ENCODE measurements at regions not wholly inside any gene's neighbourhood (a gene's known extent, or its start where the extent isn't known, plus 50 kb on each side); places are given as distances from the start of the nearest gene placed in this dataset.

DNA sequence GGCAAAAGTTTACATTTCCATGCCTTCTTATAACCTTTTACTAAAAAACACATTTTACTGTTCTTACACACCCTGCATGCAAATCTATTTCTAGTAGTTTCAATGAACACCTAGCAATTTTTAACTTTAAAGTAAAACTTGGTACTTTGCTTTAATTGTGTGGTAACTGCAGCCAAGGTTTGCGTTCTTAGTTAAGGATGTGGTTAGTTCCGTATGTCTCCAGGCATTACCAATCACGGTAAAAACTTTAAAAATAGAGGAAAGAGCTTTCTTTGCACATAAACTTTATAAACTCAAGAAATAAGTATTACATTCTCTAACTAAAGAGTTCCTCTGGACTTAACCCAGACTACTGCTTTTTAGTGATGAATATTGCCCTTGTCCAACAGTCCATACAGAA, 795.2 kb downstream of the SLC16A7 start:
- no peak for DNase-seq

GRCh38 chr12:60391791-60392190, 796.0 kb downstream of the SLC16A7 start:
- DNase-seq, result no peak

DNA sequence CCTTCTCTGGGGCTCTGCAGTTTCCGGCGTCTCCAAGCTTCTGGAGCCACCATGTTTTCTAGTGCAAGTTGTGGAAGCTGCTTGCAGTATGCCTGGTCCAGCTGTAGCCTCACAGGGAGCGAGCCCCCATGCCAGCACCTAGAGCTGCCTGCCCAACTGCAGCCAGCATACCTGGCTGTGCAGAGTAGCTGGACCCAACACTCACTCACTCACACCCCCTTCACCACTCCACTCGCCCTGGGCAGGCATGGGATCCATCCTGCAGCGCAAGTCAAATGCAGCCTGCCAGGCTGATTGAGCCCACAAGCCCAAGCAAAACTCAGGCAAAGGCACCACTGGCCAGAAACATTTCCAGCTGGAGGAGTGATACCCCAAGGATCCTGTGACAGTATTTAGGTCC, 797.3 kb downstream of the SLC16A7 start:
- no peak for DNase-seq

GRCh38 chr12:60394665-60395064, 798.8 kb downstream of the SLC16A7 start:
- DNase-seq, result no peak

DNA sequence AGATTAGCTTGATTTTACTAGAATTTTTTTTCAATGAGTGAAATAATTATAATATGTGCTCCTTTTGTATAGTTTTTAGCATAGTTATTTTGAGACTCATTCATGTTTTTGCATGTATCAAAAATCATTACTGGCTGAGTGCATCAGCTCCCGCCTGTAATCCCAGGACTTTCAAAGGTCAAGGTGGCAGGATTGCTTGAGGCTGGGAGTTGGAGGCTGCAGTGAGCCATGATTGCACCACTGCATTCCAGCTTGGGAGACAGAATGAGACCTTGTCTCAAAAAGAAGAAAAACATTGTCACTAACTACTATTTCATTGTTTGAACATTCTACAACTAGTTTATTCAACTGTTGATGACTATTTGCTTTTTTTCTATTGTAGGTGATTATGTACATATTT, 802.7 kb downstream of the SLC16A7 start:
- DNase-seq, result no peak

DNA sequence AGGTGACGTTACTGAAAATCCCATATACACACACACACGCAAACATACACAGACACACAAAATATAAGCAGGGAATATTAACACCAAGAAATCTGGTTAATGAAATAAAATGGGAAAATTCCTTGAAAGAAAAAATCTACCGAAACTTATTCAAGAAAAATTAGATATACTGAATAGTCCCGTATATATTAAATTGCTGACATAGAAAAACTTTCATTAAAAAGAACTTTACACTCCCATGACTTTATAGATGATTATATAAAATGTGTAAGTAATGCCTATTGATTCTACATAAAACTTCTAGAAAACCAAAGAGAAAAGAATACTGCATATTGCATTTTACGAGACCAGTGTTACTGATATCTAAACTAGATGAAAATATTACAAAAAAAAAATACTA, 803.2 kb downstream of the SLC16A7 start:
- no peak for DNase-seq

GRCh38 chr12:60402996-60403395, 807.2 kb downstream of the SLC16A7 start:
- DNase-seq, result no peak

DNA sequence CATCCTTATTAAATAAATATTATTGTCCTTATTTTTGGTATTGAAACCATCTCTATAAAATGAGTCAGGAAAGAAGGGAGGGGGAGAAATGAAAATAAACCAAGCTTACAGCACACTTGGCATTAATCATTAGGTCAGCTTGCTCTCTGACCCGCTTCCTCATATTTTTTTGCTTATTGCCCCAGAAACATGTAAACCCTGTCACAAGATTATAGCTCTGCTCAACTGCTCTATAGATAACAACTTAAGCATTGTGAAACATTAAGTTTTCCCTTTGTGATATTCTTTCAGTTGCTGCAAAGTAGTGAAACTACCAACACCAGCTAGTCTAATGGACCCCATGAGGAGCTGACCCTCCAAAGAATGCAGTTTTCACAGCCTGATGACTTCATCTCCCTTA, 819.5 kb downstream of the SLC16A7 start:
- DNase-seq, result no peak

GRCh38 chr12:60419986-60420385, 824.2 kb downstream of the SLC16A7 start:
- no peak for DNase-seq

DNA sequence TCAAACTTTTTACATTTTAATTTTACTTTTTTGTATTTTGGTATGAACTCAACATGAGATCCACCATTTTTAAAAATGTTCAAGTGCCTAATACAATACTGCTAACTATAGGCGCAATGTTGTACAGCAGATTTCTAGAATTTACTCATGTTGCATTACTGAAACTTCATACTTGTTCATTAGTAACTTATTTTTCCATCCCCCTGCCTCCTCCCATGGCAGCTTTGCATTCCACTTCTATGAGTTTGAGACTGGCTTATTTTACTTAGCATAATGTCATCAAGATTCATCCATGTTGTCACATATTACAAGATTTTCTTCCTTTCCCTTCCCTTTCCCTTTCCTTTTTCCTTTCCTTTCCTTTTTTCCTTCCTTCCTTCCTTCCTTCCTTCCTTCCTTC, 825.9 kb downstream of the SLC16A7 start:
- no peak for DNase-seq

GRCh38 chr12:60437297-60437696, 841.5 kb downstream of the SLC16A7 start:
- no peak for DNase-seq

GRCh38 chr12:60441577-60441976, 845.7 kb downstream of the SLC16A7 start:
- no peak for DNase-seq

GRCh38 chr12:60451457-60451856, 855.6 kb downstream of the SLC16A7 start:
- no peak for DNase-seq

DNA sequence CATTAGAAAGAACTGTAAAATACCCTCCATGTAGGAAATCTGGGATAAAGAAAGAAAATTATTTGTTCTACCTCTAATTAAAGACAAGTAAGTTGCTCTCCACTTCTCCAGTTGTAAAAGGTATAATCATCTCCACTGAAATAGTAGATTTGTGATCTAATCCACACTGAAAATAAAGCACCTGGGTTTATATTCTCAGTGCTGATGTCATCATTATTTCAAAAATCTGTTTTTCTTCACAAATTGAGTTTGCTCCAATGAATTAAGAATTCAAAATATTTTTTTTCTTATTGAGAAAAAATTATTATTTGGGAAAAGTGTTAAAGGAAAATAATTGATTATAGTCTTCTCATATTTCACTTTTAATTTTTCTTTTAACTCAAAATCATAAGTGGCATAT, 869.2 kb downstream of the SLC16A7 start:
- no peak for DNase-seq

DNA sequence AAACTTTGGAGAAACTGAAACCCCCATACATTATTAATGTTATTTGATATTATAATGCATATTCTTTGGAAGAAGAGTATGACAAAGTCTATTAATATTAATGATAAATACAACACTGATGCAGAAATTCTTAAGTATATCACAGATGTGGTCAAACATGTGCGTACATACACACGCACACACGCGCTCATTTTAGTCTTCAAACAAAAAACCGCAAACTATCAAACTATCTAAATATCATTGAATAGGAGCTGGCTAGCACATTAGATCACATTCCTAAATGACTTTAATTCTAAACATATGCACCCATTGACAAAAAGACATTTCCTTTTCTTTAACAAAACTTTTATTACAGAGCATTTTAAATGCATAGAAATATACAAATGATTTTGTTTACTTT, 872.7 kb downstream of the SLC16A7 start:
- DNase-seq, result no peak

DNA sequence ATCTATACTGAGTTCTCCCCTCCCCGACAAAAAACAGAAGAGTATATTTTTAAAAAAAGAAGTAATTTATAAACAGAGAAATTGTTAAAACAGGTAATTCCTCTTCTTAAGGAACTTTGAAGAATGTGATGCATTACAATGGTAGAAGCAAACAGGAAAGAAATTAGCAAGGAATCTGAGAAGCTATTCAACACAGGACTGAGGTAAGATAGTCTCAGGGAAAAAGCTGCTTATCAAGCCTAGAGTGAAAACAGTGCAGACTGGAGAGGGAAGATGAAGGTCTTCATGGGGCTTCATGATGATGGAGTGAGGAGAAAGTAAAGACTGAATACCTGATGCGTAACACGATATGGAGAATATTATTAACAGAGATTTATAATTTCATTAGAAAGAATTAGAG, 880.0 kb downstream of the SLC16A7 start:
- DNase-seq, result no peak

DNA sequence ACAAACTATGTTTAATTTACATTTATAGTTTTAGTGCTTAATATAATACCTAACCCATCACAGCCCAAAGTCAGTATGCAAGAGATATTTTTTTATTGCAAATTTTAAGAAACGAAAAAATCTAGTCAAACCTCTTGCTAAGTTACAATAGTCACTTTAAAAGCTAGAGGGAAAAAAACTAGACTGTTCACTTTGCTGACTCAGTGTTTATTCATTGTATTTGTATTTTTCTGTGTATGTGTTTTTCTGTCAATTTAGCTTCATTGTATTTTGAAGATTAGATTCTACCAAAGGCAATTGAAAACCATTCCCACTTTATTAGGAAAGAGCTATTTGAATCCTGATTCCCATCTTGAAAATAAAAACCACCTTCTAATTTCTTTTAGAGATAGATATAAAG, 891.5 kb downstream of the SLC16A7 start:
- no peak for DNase-seq

DNA sequence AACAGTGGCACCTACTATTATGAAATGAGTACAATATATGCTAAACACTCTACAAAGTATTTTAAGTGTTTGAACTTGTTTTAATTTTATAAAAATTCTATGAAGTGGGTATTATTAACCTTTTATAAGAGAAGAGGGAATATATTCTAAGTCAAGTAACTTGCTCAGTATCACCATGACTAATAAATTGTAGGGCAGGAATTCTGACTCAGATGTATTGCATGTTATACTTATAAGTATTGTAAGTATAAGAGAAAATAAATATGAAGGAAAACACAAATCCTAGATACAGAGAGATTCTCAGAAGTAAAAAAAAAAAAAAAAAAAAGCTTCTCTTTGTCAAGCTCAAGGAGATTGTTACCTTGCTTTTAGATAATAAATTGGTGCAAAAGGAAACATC, 893.2 kb downstream of the SLC16A7 start:
- no peak for DNase-seq

DNA sequence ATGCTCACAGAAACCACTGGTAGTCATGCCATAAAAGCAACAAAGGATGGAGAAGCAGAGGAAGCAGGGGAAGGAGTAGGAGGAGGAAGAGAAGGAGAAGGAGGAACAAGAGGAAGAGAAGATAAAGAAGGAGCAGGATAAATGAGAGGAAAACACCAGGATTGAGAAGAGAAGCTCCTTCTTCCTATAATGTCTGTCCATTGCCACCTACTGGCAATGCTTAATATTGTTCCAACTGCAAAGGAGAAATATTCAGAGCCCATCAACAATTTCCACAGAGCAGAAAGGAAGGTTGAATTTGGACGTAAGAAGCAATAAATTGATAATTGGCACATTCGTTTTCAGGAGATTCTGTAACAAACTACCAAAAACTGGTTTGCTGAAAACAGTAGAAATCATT, 898.4 kb downstream of the SLC16A7 start:
- no peak for DNase-seq

- no peak for DNase-seq
Measured at GRCh38 chr12:60498656-60499055, 902.8 kb downstream of the SLC16A7 start.

DNA sequence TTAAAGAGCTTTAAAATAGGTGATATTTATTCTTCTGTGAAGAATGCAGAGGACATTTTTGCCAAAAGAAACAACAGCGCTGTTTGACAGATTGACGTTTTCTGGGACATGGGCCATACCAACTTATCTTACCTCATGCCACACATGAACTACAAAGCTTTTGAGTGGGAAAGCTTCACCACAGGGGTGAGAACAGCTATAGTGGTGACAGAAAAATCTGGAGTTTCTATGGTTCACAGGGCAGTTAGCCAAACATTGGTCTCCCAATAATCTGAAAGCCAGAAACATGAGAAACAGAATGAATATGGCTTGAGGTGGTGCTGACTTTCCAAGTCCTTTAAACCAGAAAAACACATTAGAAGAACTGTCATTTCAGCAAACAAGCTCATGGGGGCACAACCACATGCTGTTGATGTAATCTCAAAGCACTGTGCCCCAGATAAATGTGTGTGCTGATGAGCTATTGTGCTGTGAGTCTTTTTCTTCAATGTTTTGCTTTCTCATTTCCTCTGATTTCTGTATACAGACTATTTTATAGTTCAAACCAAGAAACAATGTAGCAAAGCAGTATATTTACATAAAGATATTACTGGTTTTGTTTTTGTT, 905.4 kb downstream of the SLC16A7 start:
- no peak for DNase-seq

GRCh38 chr12:60522684-60523400, 927.0 kb downstream of the SLC16A7 start:
- DNase-seq, result no peak

- no peak for DNase-seq
Measured at GRCh38 chr12:60529261-60529660, 933.4 kb downstream of the SLC16A7 start.

DNA sequence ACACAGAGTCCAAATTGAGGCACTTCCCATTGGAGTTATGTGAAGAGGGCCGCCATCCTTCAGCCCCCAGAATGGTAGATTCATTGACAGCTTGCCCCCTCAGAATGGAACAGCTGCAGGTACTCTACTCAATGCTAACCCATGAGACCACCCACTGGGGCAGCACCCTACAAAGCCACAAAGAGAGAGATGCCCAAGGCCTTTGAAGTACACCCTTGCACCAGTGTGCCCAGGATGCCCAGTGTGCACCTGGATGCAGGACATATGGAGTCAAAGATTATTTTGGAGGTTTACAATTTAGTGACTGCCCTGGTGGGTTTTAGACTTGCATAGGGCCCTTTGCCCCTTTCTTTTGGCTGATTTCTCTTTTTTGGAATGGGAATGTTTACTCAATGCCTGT, 933.9 kb downstream of the SLC16A7 start:
- DNase-seq, result no peak

DNA sequence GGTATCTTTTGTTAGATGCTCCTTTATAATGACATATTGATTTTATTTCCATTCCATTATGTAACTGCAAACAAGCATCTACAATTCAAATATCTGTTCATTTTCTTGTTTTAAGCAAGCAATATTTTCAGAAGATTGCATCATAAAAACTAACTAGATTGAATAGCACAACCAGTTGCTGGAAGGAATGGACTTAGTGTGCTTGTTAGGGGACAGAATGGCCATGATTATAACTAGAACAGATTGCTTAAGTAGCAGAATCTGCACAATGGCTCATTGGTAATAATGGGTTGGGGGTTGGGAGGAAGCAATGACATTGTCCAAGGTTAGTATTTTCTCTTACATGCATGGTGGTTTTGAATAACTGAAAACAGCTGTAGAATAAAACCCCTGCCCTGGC, 939.5 kb downstream of the SLC16A7 start:
- DNase-seq, result no peak

All from activated CD4-positive, alpha-beta T cell treated with anti-CD3 and anti-CD28 coated beads, Interleukin-2, amount 50 U/mL, for 4 hours (primary cell).